GM10248 (cell line): ENCODE measurements at regions not wholly inside any gene's neighbourhood (a gene's known extent, or its start where the extent isn't known, plus 50 kb on each side); places are given as distances from the start of the nearest gene placed in this dataset.

Source experiments
- CTCF ChIA-PET: fragments of 300-600 bp; sonication (Branson Sonifier 250); formaldehyde crosslinking; extraction: SDS; loops from one replicate; lab custom pipeline; 2021; ENCODE audit warnings: antibody characterized with exemption; lab: Yijun Ruan, JAX
- POLR2A ChIA-PET: fragments of 350-650 bp; sonication (Branson Sonifier 250); formaldehyde crosslinking; extraction: SDS; loops from one replicate; lab custom pipeline; 2020; ENCODE audit warnings: antibody characterized with exemption; lab: Yijun Ruan, JAX
- DNase-seq: peaks from one replicate; pipeline ENCODE4 v3.0.0; 2012; ENCODE audit errors: extremely low spot score
- CTCF ChIP-seq: IDR thresholded peaks from 2 replicates; pipeline ENCODE4 v1.5.1; 2012; ENCODE audit warnings: mild to moderate bottlenecking, low read depth; ENCODE audit errors: extremely low read depth, missing control alignments, control extremely low read depth

GRCh38 chr15:47618241-47618640, 99.1 kb upstream of the SEMA6D start:
- CTCF ChIA-PET: interaction anchor here (1.3 kb wide), 1 partner anchor 10 kb away, joined by 3 read pairs; no protein-coding TSS in a partner anchor
- DNase-seq: no peak
- TF ChIP-seq CTCF: no peak
- POLR2A ChIA-PET: no interaction called here

- ChIA-PET POLR2A (no interaction called here), CTCF (interaction anchor here (1.0 kb wide), 1 partner anchor 12 kb away, joined by 4 read pairs; no protein-coding TSS in a partner anchor)
- no peak for DNase-seq
- no peak for TF ChIP-seq CTCF
Measured at GRCh38 chr15:47620960-47621681, 96.2 kb upstream of the SEMA6D start.

DNA sequence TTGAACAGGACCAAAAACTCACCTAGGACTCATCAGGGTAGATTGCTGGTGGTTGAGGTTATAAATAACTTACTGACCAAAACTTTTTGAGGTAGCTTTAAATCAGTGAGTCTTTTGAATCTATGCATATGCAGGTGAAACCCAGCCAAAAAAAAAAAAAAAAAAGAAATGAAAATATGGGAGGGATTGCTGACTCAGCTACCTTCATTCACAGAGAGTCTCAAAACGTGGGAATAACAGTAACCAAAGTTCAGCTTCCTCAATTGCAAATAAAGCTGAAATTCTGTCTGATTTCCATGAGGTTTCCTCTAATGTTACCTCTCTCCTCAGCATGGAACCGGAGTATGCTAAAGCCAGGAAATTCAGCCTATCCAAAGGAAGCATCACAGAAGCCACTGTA, 95.2 kb upstream of the SEMA6D start:
- no peak for DNase-seq
- ChIA-PET POLR2A (no interaction called here), CTCF (interaction anchor here (1.0 kb wide), 1 partner anchor 13 kb away, joined by 4 read pairs; no protein-coding TSS in a partner anchor)
- no peak for TF ChIP-seq CTCF

GRCh38 chr15:47624503-47624902, 92.8 kb upstream of the SEMA6D start:
- no peak for DNase-seq
- TF ChIP-seq CTCF: no peak
- ChIA-PET POLR2A (no interaction called here), CTCF (interaction anchor here (1.2 kb wide), 1 partner anchor 39 kb away, joined by 3 read pairs; no protein-coding TSS in a partner anchor)

GRCh38 chr15:47639042-47639441, 78.3 kb upstream of the SEMA6D start:
- ChIA-PET CTCF (interaction anchor here (1.0 kb wide), 1 partner anchor 13 kb away, joined by 3 read pairs; no protein-coding TSS in a partner anchor), POLR2A (no interaction called here)
- no peak for TF ChIP-seq CTCF

GRCh38 chr15:47640079-47640478, 77.2 kb upstream of the SEMA6D start:
- ChIA-PET POLR2A (no interaction called here), CTCF (interaction anchor here (1.1 kb wide), 1 partner anchor 9 kb away, joined by 3 read pairs; no protein-coding TSS in a partner anchor)
- TF ChIP-seq CTCF: no peak
- DNase-seq: no peak

More at GRCh38 chr15:47639042-47639441, 78.3 kb upstream of the SEMA6D start:
- DNase-seq: no peak
